Activated CD8-positive, alpha-beta T cell treated with anti-CD3 and anti-CD28 coated beads for 36 hours (primary cell): ENCODE measurements at regions not wholly inside any gene's neighbourhood (a gene's known extent, or its start where the extent isn't known, plus 50 kb on each side); places are given as distances from the start of the nearest gene placed in this dataset.
"Not testable (repeated sequence)": the region's sequence is repeated elsewhere in the genome, so short reads cannot be mapped to it uniquely, and the experiment has no call there.

Experiments
- ATAC-seq: fragments of 200-7000 bp; cut with Tn5 transposase; one replicate; pipeline ENCODE4 v1.10.0; 2021; ENCODE audit warnings: mild to moderate bottlenecking, moderate library complexity
- CTCF ChIA-PET: fragments of 350-600 bp; sonication (Branson Sonifier 250); formaldehyde crosslinking; loops from one replicate; lab custom pipeline; 2021; ENCODE audit warnings: antibody characterized with exemption; lab: Charles Lee
- POLR2A ChIA-PET: fragments of 350-600 bp; sonication (Branson Sonifier 250); formaldehyde crosslinking; loops from one replicate; lab custom pipeline; 2021; ENCODE audit warnings: antibody characterized with exemption; lab: Charles Lee
- DNase-seq: peaks from one replicate; pipeline ENCODE4 v3.0.0-alpha.2; 2020
- H3K27ac Mint-ChIP-seq: one replicate; pipeline ENCODE4 v1.8.0; 2021; ENCODE audit warnings: mild to moderate bottlenecking, mixed read lengths
- H3K27me3 Mint-ChIP-seq: one replicate; pipeline ENCODE4 v1.8.0; 2021; ENCODE audit warnings: mixed read lengths
- H3K36me3 Mint-ChIP-seq: one replicate; pipeline ENCODE4 v1.8.0; 2021; ENCODE audit warnings: low read depth, mixed read lengths
- H3K4me1 Mint-ChIP-seq: one replicate; pipeline ENCODE4 v1.8.0; 2021; ENCODE audit warnings: low read depth, mixed read lengths
- H3K4me3 Mint-ChIP-seq: one replicate; pipeline ENCODE4 v1.8.0; 2021; ENCODE audit warnings: mild to moderate bottlenecking, moderate library complexity, mixed read lengths
- H3K9me3 Mint-ChIP-seq: one replicate; pipeline ENCODE4 v1.8.0; 2021; ENCODE audit warnings: mixed read lengths
- intact Hi-C: fragments of 100-400 bp; cut with micrococcal nuclease; formaldehyde crosslinking; loops from one replicate; pipeline ENCODE4 v1.10.0; 2022
- TF ChIP-seq, protein P1 (sequence below): fragments of 200-600 bp; IDR thresholded peaks from one replicate; pipeline ENCODE4 v1.8.0; 2022; ENCODE audit warnings: antibody characterized with exemption, mild to moderate bottlenecking

DNA sequence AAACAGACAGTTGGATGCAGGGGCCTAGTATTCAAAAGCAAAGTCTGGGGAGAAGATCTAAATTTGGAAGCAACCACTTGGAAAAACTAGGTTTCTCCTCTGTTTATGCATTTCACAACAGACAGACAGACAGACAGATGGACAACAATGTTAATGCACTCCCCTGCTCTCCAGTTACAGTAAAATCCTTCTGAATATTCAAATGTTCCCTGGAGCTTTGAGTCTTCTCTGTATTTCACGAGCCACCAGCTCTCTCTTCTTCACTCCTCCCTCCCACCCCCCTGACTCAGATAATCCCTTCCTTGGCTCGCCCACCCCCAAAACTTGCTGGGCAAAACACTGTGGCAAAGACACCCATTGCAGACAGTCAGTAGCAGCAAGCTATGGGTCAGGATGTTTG is 129.3 kb upstream of the TOP1 start:
- ATAC-seq (no peak), DNase-seq (no peak)
- Mint-ChIP-seq H3K27ac (no peak overlapping the region), H3K9me3 (no peaks in the 10 kb centered on the region), H3K36me3 (no peaks in the 10 kb centered on the region), H3K4me3 (no peak overlapping the region), H3K27me3 (no peaks in the 10 kb centered on the region), H3K4me1 (no peaks in the 10 kb centered on the region)
- intact Hi-C loops = no loop called here
- ChIA-PET POLR2A (no interaction called here), CTCF (no interaction called here)
- TF ChIP-seq, protein P1, sequence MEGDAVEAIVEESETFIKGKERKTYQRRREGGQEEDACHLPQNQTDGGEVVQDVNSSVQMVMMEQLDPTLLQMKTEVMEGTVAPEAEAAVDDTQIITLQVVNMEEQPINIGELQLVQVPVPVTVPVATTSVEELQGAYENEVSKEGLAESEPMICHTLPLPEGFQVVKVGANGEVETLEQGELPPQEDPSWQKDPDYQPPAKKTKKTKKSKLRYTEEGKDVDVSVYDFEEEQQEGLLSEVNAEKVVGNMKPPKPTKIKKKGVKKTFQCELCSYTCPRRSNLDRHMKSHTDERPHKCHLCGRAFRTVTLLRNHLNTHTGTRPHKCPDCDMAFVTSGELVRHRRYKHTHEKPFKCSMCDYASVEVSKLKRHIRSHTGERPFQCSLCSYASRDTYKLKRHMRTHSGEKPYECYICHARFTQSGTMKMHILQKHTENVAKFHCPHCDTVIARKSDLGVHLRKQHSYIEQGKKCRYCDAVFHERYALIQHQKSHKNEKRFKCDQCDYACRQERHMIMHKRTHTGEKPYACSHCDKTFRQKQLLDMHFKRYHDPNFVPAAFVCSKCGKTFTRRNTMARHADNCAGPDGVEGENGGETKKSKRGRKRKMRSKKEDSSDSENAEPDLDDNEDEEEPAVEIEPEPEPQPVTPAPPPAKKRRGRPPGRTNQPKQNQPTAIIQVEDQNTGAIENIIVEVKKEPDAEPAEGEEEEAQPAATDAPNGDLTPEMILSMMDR = no peak

DNA sequence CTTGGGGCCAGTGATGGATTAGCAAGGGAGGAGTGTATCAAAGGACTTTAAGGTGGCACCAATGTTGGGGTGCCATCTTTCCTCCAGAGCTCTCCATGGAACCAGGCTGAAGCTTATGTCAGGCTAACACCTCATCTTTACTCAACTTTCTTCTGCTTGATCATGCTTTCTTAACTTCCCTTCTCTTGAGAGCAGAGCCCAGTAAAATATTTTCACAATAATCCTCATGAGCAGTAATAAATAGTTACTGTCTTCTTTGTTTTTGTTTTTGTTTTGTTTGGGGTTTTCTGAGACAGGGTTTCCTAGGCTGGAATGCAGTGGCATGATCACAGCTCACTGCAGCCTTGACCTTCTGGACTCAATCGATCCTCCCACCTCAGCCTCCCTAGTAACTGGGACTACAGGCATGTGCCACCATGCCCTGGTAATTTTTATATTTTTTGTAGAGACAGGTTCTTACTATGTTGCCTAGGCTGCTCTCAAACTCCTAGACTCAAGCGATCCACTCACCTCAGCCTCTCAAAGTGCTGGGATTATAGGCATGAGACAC is 127.9 kb upstream of the TOP1 start:
- Mint-ChIP-seq H3K4me3 (no peak overlapping the region), H3K27ac (no peak overlapping the region), H3K27me3 (no peaks in the 10 kb centered on the region), H3K9me3 (peaks cover under 1% of the 10 kb centered on the region), H3K36me3 (no peaks in the 10 kb centered on the region), H3K4me1 (no peaks in the 10 kb centered on the region)
- ChIA-PET CTCF (no interaction called here), POLR2A (no interaction called here)
- ATAC-seq (no peak), DNase-seq (no peak)
- intact Hi-C loops = no loop called here
- TF ChIP-seq, protein P1 = no peak

DNA sequence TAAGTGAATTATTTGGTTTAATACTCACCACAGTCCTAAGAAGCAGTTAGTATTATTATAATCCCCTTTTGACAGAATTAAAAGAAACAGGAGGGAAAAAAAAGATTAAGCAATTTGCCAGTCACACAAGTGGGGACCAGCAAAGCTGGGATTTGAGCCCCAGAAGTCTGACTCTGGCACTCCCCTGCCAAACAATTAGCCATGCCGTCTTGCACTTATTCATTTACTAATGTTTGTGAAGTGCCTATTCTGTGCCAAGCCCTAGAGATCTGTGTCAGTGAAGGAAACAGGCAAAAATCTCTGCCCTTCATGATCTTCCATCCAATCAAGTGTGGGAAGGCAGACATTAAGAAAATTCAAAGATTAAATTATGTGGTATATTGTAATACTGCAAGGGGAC is 126.0 kb upstream of the TOP1 start:
- Mint-ChIP-seq H3K27ac (no peak overlapping the region), H3K4me3 (no peak overlapping the region), H3K27me3 (no peaks in the 10 kb centered on the region), H3K36me3 (no peaks in the 10 kb centered on the region), H3K4me1 (no peaks in the 10 kb centered on the region), H3K9me3 (peaks cover 5% of the 10 kb centered on the region)
- ChIA-PET POLR2A (no interaction called here), CTCF (no interaction called here)
- TF ChIP-seq, protein P1 = no peak
- ATAC-seq (no peak), DNase-seq (no peak)
- intact Hi-C loops = no loop called here

DNA sequence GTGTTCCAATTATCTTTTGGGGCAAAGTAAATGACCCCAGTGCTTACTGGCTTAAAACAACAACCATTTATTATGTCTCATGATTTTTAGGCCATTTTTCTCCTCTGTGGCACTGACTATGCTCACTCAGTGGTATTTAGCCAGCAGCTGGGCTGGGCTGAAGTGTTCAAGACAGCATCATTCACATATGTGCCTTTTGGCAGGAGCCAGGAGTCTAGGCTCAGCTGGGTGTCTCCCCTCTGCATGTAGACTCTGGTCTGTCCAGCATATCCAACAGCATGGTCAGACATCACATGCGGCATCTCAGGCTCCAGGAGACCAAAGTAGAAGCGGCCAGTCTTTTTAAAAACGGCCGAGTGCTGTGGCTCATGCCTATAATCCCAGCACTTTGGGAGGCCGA is 120.3 kb upstream of the TOP1 start:
- Mint-ChIP-seq H3K27ac (no peak overlapping the region), H3K36me3 (no peaks in the 10 kb centered on the region), H3K4me1 (peaks cover 4% of the 10 kb centered on the region), H3K27me3 (peaks cover 5% of the 10 kb centered on the region), H3K4me3 (no peak overlapping the region), H3K9me3 (peaks cover 5% of the 10 kb centered on the region)
- TF ChIP-seq, protein P1 = no peak
- intact Hi-C loops = no loop called here
- ChIA-PET CTCF (interaction anchor here (1.6 kb wide), 1 partner anchor 55 kb away, joined by 5 read pairs; no protein-coding TSS in a partner anchor), POLR2A (no interaction called here)
- ATAC-seq = no peak
- DNase-seq = no peak

DNA sequence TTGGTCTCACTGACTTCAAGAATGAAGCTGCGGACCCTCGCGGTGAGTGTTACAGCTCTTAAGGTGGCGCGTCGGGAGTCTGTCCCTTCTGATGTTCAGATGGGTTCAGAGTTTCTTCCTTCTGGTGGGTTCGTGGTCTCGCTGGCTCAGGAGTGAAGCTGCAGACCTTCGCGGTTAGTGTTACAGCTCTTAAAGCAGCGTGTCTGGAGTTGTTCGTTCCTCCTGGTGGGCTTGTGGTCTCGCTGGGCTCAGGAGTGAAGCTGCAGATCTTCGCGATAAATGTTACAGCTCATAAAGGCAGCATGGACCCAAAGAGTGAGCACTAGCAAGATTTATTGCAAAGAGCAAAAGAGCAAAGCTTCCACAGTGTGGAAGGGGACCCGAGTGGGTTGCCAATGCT is 119.1 kb upstream of the TOP1 start:
- H3K36me3 Mint-ChIP-seq, H3K4me1 Mint-ChIP-seq, H3K27ac Mint-ChIP-seq, H3K4me3 Mint-ChIP-seq, ATAC-seq, DNase-seq, H3K9me3 Mint-ChIP-seq, CTCF ChIA-PET, H3K27me3 Mint-ChIP-seq, intact Hi-C loops: not testable (repeated sequence)
- POLR2A ChIA-PET = interaction anchor here (0.6 to 0.7 kb wide), 2 partner anchors 63 to 486 kb away, joined by 3 read pairs; no protein-coding TSS in a partner anchor

DNA sequence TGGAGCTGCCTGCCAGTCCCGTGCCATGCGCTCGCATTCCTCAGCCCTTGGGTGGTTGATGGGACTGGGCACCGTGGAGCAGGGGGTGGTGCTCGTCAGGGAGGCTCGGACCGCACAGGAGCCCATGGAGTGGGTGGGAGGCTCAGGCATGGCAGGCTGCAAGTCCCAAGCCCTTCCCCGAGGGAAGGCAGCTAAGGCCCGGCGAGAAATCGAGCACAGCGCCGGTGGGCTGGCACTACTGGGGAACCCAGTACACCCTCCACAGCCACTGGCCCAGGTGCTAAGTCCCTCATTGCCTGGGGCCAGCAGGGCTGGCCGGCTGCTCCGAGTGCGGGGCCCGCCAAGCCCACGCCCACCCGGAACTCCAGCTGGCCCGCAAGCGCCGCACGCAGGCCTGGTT is 118.2 kb upstream of the TOP1 start:
- H3K4me1 Mint-ChIP-seq, H3K4me3 Mint-ChIP-seq, H3K36me3 Mint-ChIP-seq, DNase-seq, H3K27me3 Mint-ChIP-seq, ATAC-seq, H3K27ac Mint-ChIP-seq, intact Hi-C loops, CTCF ChIA-PET, H3K9me3 Mint-ChIP-seq, POLR2A ChIA-PET: not testable (repeated sequence)

DNA sequence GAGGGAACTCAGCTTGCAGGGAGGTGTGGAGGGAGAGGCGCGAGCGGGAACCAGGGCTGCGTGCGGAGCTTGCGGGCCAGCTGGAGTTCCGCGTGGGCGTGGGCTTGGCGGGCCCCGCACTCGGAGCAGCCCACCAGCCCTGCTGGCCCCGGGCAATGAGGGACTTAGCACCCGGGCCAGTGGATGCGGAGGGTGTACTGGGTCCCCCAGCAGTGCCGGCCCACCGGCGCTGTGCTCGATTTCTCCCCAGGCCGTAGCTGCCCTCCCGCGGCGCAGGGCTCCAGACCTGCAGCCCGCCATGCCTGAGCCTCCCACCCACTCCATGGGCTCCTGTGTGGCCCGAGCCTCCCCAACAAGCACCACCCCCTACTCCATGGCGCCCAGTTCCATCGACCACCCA is 117.5 kb upstream of the TOP1 start:
- POLR2A ChIA-PET, intact Hi-C loops: not testable (repeated sequence)

More for the DNA sequence above, 117.5 kb upstream of the TOP1 start:
- H3K36me3 Mint-ChIP-seq, H3K27ac Mint-ChIP-seq, H3K9me3 Mint-ChIP-seq, H3K27me3 Mint-ChIP-seq, H3K4me1 Mint-ChIP-seq, ATAC-seq, CTCF ChIA-PET, DNase-seq, H3K4me3 Mint-ChIP-seq: not testable (repeated sequence)
